Renal cortex interstitium (tissue), 11 donors: ENCODE measurements at regions not wholly inside any gene's neighbourhood (a gene's known extent, or its start where the extent isn't known, plus 50 kb on each side); places are given as distances from the start of the nearest gene placed in this dataset.
"Not testable (repeated sequence)": the region's sequence is repeated elsewhere in the genome, so short reads cannot be mapped to it uniquely, and the experiment has no call there.

Experiments used
- DNase-seq, 11 donors: peaks; one replicate each; pipeline ENCODE4 v3.0.0-alpha.2; 2013; ENCODE audit warnings: low read depth in 9 of 11, low spot score in 4 of 11; ENCODE audit errors: extremely low read depth in 1 of 11

DNA sequence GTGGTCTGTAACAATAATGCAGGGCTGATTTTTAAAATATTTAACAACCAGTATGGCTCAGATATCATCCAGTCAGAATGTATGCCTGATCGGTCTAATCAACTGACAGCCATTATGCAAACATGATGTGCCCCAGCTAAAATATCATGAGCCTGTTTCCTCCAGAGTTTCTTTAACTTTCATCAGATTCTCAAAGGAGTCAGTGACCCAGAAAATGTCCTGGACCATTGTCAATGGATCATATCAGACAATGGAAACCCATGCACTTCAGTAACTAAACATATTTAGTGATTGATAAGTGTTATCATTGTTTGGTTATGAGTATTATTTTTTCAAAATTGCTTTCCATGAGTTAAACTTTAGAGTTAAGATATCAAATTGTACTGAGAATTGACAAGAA, 173.5 kb downstream of the LMBRD1 start:
- no peak for DNase-seq

GRCh38 chr6:69622924-69623323, 173.9 kb downstream of the LMBRD1 start:
- no peak for DNase-seq

DNA sequence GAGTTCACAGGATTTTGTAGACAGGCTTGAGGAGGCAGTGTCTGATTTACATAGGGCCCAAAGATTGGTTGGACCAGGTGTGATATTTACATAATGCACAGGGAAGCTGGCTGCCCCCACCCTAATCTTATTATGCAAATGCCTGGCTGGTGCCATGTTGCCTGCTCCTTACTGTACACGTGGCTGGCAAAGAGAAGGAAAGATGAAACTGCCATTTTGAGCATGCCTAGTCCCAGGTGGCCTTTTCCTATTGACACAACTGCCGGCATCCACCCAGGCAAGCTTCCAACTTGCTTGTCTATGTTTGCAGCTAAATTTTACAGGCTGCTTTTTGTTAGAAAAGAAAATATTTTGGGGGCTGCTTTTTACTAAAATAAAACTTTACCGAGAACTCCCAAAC, 174.6 kb downstream of the LMBRD1 start:
- no peak for DNase-seq

- DNase-seq: no peak
These were observed 179.6 kb downstream of the LMBRD1 start for GRCh38 chr6:69617163-69617562.

GRCh38 chr6:69609836-69610472, 186.9 kb downstream of the LMBRD1 start:
- DNase-seq: peak; percentile 4 to 64 (median 25)

GRCh38 chr6:69601132-69601531, 195.7 kb downstream of the LMBRD1 start:
- DNase-seq: no peak

- no peak for DNase-seq
These were observed 202.4 kb downstream of the LMBRD1 start for GRCh38 chr6:69594405-69594804.

GRCh38 chr6:69593706-69594105, 203.1 kb downstream of the LMBRD1 start:
- DNase-seq: no peak

- DNase-seq: no peak
These were observed 207.2 kb downstream of the LMBRD1 start for GRCh38 chr6:69589626-69590025.

DNA sequence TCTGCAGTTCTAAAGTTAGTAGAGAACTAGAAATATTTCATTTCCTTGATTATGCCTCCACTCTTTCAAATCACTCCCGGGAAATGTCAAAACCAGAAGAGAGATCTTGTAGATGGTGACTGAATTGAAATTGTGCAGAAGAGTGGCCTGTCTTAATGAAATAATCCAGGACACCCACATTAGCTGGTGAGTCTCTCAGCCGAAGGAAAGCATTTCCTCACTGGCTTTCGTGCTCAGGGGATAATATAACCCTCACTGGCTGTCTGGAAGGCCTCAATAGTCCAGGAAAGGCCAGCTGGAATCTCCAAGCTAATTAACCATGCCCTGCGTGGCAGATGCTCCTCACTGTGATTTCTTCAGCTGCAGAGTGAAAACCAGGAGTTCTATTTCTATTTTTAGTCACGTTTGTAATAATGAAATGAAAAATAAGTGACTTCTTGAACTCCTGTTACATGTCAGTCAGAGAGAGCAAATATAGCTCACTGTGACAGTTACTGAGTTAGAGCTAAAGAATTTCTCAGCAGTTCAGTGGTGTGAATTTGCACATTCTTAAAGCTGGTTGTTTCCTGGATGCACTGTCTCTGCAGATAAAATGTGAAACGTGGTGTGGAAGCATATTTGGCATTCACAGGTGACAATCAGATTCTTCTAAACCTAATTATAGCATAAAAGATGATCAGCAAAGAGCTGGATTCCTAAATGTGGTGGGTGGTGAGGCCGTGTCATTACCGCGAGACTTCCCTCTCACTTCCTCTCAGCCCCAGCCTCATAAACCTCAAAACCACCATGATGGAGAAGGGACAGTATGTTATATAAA, 211.7 kb downstream of the LMBRD1 start:
- DNase-seq: no peak

DNA sequence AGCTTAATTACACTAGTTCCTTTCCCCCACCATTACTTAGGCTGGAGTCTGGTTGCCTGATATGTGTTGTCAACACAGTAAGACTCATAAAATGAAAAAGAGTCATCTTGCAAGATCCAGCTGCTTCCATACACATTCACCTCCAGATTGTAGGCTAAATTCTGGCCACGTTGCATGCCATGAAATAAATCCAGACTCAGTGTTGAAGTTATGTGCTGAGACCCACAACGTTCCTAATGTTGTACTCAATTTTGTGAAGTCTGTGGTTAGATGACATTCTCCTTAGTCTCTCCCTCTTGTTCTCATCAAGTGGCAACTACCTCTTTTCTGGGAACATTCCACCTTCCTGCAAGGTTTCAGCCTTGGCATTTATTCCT, 212.3 kb downstream of the LMBRD1 start:
- no peak for DNase-seq

- DNase-seq: no peak
These were observed 215.2 kb downstream of the LMBRD1 start for GRCh38 chr6:69581581-69581980.

DNA sequence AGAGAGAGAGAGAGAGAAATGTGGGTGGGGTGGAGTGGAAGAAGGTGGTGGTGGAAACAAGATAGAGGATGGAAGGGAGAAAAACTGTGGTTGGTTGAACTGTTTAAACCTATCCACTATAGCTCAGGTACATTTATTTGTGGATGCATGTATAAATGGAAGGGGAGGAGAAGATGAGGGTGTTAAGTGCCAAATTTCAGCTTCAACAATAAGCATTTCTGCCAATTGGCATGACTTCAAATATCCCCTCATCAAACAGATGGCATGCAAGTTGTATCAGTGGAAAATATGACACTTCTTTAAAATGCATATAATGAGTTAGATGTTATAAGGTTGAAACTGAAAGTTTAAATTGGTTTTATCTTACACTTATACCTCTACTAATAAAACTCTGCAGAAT, 216.1 kb downstream of the LMBRD1 start:
- no peak for DNase-seq

DNA sequence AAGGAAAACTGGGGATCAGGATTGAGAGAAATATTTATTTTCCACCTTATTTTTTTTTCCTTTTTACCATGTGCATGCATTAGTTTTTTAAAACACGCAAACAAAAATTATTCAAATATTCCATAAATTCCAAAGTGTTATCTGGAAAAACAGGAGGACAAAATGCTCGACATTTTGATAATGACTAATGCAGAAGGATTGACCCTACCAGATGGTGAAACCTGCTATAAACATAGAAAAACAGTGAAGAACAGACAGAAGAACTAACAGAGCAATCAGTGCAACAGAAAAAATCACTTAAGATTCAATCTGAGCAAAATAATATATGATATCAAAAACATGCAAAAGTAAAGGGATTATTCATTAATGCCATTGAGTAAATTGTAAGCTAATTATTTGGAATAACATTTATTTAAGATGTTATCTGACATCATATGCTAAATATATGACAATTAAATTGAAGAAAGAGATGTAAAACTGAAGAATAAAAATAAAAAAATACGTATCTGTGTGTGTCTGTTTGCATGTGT, 218.4 kb downstream of the LMBRD1 start:
- DNase-seq: no peak

DNA sequence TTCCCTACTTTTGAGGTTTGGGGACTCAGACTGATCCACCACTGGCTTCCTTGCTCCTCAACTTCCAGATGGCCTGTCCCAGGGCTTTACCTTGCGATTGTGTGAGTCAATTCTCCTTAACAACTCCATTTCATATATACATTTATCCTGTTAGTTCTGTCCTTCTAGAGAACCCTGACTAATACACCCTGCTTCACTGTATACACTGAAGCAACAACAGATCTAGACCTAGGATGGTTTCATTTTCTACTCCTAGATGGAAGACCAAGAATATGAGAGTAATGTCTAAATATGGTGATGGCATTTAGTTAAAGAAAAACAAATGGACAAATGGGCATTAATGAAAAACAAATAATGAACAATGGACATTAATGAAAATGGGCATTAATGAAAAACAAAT, 225.6 kb downstream of the LMBRD1 start:
- no peak for DNase-seq

- no peak for DNase-seq
These were observed 226.7 kb downstream of the LMBRD1 start for GRCh38 chr6:69570106-69570505.

DNA sequence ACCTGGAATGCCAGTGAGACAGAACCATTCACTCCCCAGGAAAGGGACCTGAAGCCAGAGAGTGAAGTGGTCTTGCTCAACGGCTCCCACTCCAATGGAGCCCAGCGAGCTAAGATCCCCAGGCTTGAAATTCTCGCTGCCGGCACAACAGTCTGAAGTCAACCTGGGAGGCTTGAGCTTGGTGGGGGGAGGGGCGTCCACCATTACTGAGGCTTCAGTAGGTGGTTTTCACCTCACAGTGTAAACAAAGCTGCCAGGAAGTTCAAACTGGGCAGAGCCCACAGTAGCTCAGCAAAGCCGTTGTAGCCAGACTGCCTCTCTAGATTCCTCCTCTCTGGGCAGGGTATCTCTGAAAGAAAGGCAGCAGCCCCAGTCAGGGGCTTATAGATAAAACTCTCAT, 236.2 kb downstream of the LMBRD1 start:
- not testable (repeated sequence) for DNase-seq

DNA sequence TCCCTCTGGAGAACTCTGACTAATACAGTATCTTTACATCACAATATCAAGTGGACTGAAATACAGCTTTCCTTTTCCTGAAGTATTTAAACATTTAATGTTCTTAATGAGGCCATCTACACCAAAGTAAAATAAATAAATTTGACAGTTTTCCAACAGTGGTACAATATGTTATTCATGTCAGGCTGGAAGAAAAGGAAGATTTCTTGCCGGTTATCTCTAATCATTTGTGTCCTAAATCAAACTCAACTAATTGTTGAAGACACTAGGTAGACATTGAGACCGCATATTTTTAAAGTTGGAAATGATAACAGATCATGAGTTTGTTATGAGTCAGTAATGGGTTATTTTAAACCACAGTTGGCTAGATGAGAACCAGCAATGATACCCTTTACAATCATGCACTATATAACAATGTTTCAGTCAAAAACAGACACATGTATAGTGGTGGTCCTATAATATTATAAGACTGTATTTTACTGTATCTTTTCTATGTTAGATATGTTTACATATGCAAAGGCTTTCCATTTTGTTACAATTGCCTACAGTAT, 241.6 kb downstream of the LMBRD1 start:
- no peak for DNase-seq

- no peak for DNase-seq
These were observed 254.3 kb downstream of the LMBRD1 start for GRCh38 chr6:69542494-69542893.

DNA sequence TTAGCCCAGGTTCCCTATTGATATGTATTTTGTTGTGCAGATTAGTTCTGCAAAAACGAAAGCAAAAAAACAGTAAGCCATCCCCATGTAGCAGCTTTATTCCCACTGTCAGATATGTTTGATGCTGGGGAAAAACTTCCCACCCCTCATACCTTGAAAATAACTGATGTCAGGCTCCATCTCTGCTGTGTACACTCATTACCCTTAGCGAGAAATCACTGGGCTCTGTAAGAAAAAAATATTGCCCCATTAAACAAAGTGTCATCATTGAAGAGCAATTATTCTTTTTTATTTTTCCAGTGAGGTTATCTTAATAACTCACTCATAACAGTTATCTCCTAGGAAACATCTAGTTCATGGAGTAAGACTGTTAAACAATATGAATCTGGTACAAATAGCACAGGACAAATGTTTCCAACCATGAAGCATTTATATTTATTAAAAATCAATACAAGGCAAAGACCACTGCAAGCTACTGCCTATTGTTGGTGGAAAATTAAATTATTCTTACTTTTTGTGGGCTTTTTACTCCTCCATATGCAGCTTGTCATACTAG, 268.8 kb downstream of the LMBRD1 start:
- no peak for DNase-seq
